H1 (cell line): ENCODE measurements at regions not wholly inside any gene's neighbourhood (a gene's known extent, or its start where the extent isn't known, plus 50 kb on each side); places are given as distances from the start of the nearest gene placed in this dataset.

Experiments used
- CTCF ChIA-PET: fragments of 300-600 bp; sonication (Branson Sonifier 250); formaldehyde crosslinking; loops from one replicate; lab custom pipeline; 2021; ENCODE audit not compliant: partially characterized antibody; lab: Charles Lee
- POLR2A ChIA-PET: fragments of 300-600 bp; sonication (Branson Sonifier 250); formaldehyde crosslinking; loops from one replicate; lab custom pipeline; 2021; ENCODE audit warnings: inconsistent platforms; ENCODE audit not compliant: partially characterized antibody; lab: Charles Lee
- DNase-seq, 2 experiments: peaks; one replicate each; pipeline versions ENCODE4 v3.0.0 to v3.0.0-alpha.2; 2010 to 2022; ENCODE audit warnings: low spot score in 2 of 2, low read depth in 1 of 2, mixed read lengths in 1 of 2
- FAIRE-seq: peaks from 2 replicates; lab custom pipeline; 2011; peaks lifted over from hg19 to GRCh38; lab: Jason Lieb, UNC
- H2AFZ ChIP-seq: 2 replicates; pipeline ENCODE4 v1.8.1; 2012; ENCODE audit warnings: low read length, inconsistent platforms
- H2AK5ac ChIP-seq: 2 replicates; pipeline ENCODE4 v1.6.1; 2013; ENCODE audit warnings: low read depth, low read length
- H2BK120ac ChIP-seq: replicated peaks from 2 replicates; pipeline ENCODE3; 2013; ENCODE audit warnings: low read depth, low read length, inconsistent platforms
- H2BK12ac ChIP-seq: 2 replicates; pipeline ENCODE4 v1.6.1; 2013; ENCODE audit warnings: low read depth, low read length
- H2BK15ac ChIP-seq: 2 replicates; pipeline ENCODE4 v1.6.1; 2013; ENCODE audit warnings: low read length
- H2BK20ac ChIP-seq: 2 replicates; pipeline ENCODE4 v1.6.1; 2013; ENCODE audit warnings: low read length
- H2BK5ac ChIP-seq: 2 replicates; pipeline ENCODE4 v1.6.1; 2013; ENCODE audit warnings: low read depth, low read length
- H3K14ac ChIP-seq: 2 replicates; pipeline ENCODE4 v1.6.1; 2013; ENCODE audit warnings: inconsistent platforms; ENCODE audit not compliant: insufficient read length
- H3K18ac ChIP-seq: 2 replicates; pipeline ENCODE4 v1.6.1; 2013; ENCODE audit warnings: low read length; ENCODE audit errors: extremely low read depth
- H3K23ac ChIP-seq: 2 replicates; pipeline ENCODE4 v1.6.1; 2013; ENCODE audit warnings: inconsistent platforms; ENCODE audit not compliant: insufficient read length
- H3K23me2 ChIP-seq: 2 replicates; pipeline ENCODE4 v1.6.1; 2013; ENCODE audit warnings: low read depth, low read length
- H3K27ac ChIP-seq: 2 replicates; pipeline ENCODE4 v1.6.1; 2011; ENCODE audit warnings: low read depth, low read length, inconsistent platforms
- H3K27me3 ChIP-seq, 4 experiments: replicated peaks in 1 of 4; 1 replicate in 1 of 4; 2 replicates in 3 of 4; pipeline versions ENCODE4 v1.6.1 to v1.8.1; 2011 to 2013; ENCODE audit warnings: low read length in 3 of 4, mild to moderate bottlenecking in 3 of 4, inconsistent platforms in 2 of 4, mixed read lengths in 2 of 4, moderate library complexity in 1 of 4; ENCODE audit not compliant: control insufficient read depth in 3 of 4, insufficient read depth in 3 of 4; ENCODE audit errors: extremely low read depth in 1 of 4
- H3K36me3 ChIP-seq, 4 experiments: 2 replicates each; pipeline versions ENCODE4 v1.6.1 to v1.8.1; 2011 to 2013; ENCODE audit warnings: mild to moderate bottlenecking in 4 of 4, low read length in 3 of 4, moderate library complexity in 2 of 4, control low read depth in 1 of 4, inconsistent platforms in 1 of 4; ENCODE audit not compliant: insufficient read depth in 4 of 4, control insufficient read depth in 2 of 4
- H3K4ac ChIP-seq: replicated peaks from 2 replicates; pipeline ENCODE3; 2013; ENCODE audit warnings: low read length, low read depth, mixed read lengths, inconsistent platforms; ENCODE audit not compliant: insufficient read length
- H3K4me1 ChIP-seq, 4 experiments: replicated peaks in 1 of 4; 1 replicate in 1 of 4; 2 replicates in 3 of 4; pipeline versions ENCODE4 v1.6.1 to v1.8.1; 2011 to 2013; ENCODE audit warnings: low read length in 3 of 4, inconsistent platforms in 2 of 4, mixed read lengths in 1 of 4; ENCODE audit not compliant: insufficient read depth in 4 of 4, control insufficient read depth in 3 of 4
- H3K4me2 ChIP-seq, 2 experiments: 2 replicates each; pipeline versions ENCODE4 v1.6.1 to v1.8.1; 2011 to 2013; ENCODE audit warnings: low read depth in 2 of 2, low read length in 2 of 2, control low read depth in 1 of 2, inconsistent platforms in 1 of 2, mild to moderate bottlenecking in 1 of 2; ENCODE audit not compliant: insufficient read depth in 1 of 2
- H3K4me3 ChIP-seq, 4 experiments: fragments of 200-600, 300-600 bp in 1 of 4; sonication (generic), shearing (Covaris generic), sonication (Bioruptor Twin) in 1 of 4; 2 replicates each; pipeline versions ENCODE4 v1.5.1 to v1.8.1; 2011 to 2016; ENCODE audit warnings: low read length in 4 of 4, low read depth in 3 of 4, control low read depth in 2 of 4, inconsistent platforms in 2 of 4, mild to moderate bottlenecking in 2 of 4, mixed read lengths in 1 of 4, moderate library complexity in 1 of 4; ENCODE audit not compliant: insufficient read depth in 2 of 4; ENCODE audit errors: extremely low read depth in 1 of 4
- H3K56ac ChIP-seq: replicated peaks from 2 replicates; pipeline ENCODE3; 2013; ENCODE audit warnings: low read depth, mild to moderate bottlenecking, mixed read lengths, low read length, inconsistent platforms; ENCODE audit not compliant: insufficient read length
- H3K79me1 ChIP-seq: 2 replicates; pipeline ENCODE4 v1.6.1; 2013; ENCODE audit warnings: low read depth, low read length, control low read depth
- H3K79me2 ChIP-seq, 2 experiments: 2 replicates each; pipeline versions ENCODE4 v1.6.1 to v1.8.1; 2012 to 2013; ENCODE audit warnings: low read length in 2 of 2, mild to moderate bottlenecking in 2 of 2, inconsistent platforms in 1 of 2; ENCODE audit not compliant: insufficient read depth in 2 of 2, control insufficient read depth in 1 of 2
- H3K9ac ChIP-seq, 4 experiments: replicated peaks in 1 of 4; 1 replicate in 1 of 4; 2 replicates in 3 of 4; pipeline versions ENCODE4 v1.6.1 to v1.8.1; 2011 to 2013; ENCODE audit warnings: low read depth in 3 of 4, low read length in 3 of 4, control low read depth in 2 of 4, mild to moderate bottlenecking in 2 of 4, moderate library complexity in 2 of 4, inconsistent platforms in 1 of 4; ENCODE audit errors: extremely low read depth in 1 of 4
- H3K9me3 ChIP-seq, 2 experiments: 2 replicates each; pipeline versions ENCODE4 v1.6.1 to v1.8.1; 2012 to 2013; ENCODE audit warnings: mild to moderate bottlenecking in 2 of 2, moderate library complexity in 2 of 2, control low read depth in 1 of 2, inconsistent platforms in 1 of 2, low read depth in 1 of 2, low read length in 1 of 2, mixed read lengths in 1 of 2; ENCODE audit not compliant: insufficient read depth in 2 of 2
- H4K20me1 ChIP-seq, 2 experiments: replicated peaks in 1 of 2; 2 replicates each; pipeline versions ENCODE3 to v1.8.1; 2011 to 2013; ENCODE audit warnings: inconsistent platforms in 2 of 2, low read length in 2 of 2, mild to moderate bottlenecking in 1 of 2; ENCODE audit not compliant: insufficient read depth in 2 of 2, control insufficient read depth in 1 of 2
- H4K5ac ChIP-seq: 2 replicates; pipeline ENCODE4 v1.6.1; 2013; ENCODE audit warnings: low read length, low read depth, mixed read lengths, inconsistent platforms; ENCODE audit not compliant: insufficient read length
- H4K8ac ChIP-seq: 2 replicates; pipeline ENCODE4 v1.8.0; 2013; ENCODE audit warnings: mild to moderate bottlenecking, moderate library complexity, low read length, inconsistent platforms; ENCODE audit not compliant: insufficient read depth; ENCODE audit errors: extremely low read depth
- H4K91ac ChIP-seq: replicated peaks from 2 replicates; pipeline ENCODE3; 2013; ENCODE audit warnings: low read length, mixed read lengths, inconsistent platforms; ENCODE audit not compliant: insufficient read length
- E2F6 ChIP-seq: IDR thresholded peaks from 2 replicates; pipeline ENCODE4 v1.6.1; 2012; ENCODE audit warnings: inconsistent platforms
- EGR1 ChIP-seq: IDR thresholded peaks from 2 replicates; pipeline ENCODE4 v1.6.1; 2011; ENCODE audit warnings: low read depth, low read length, borderline replicate concordance
- SIRT6 ChIP-seq: IDR thresholded peaks from one replicate; pipeline ENCODE4 v1.7.1; 2012; ENCODE audit warnings: low read length, inconsistent platforms
- TBP ChIP-seq: IDR thresholded peaks from 2 replicates; pipeline ENCODE4 v1.6.1; 2011; ENCODE audit warnings: low read depth, low read length, improper control_type of control experiment
- TF ChIP-seq, protein P1 (sequence below): IDR thresholded peaks from 2 replicates; pipeline ENCODE4 v1.6.1; 2011; ENCODE audit warnings: low read length, improper control_type of control experiment

GRCh38 chr10:53744746-53745145 is 972.2 kb upstream of the MBL2 start:
- Histone ChIP-seq H3K23me2 (no peaks in the 10 kb centered on the region), H2BK5ac (peak overlapping the region; percentile 77), H3K18ac (peak overlapping the region; percentile 1; the same call in 1 of the 2 replicates), H3K9ac (no peak overlapping the region), H3K27me3 (no peaks in the 10 kb centered on the region), H3K79me1 (no peaks in the 10 kb centered on the region), H4K20me1 (no peaks in the 10 kb centered on the region), H3K4me2 (no peak overlapping the region), H3K79me2 (no peaks in the 10 kb centered on the region), H2BK20ac (peak overlapping the region; percentile 83; the same call in 1 of the 2 replicates), H2AFZ (no peak overlapping the region), H3K23ac (no peak overlapping the region), H3K4ac (no peak overlapping the region), H2BK12ac (no peak overlapping the region; the same call in 1 of the 2 replicates), H3K14ac (no peak overlapping the region), H3K4me3 (no peak overlapping the region), H2BK15ac (no peak overlapping the region), H3K4me1 (peaks cover 0 to 3% (median 2%) of the 10 kb centered on the region in 4 experiments; a peak in 4 of 7 replicates), H2BK120ac (peak overlapping the region; percentile 63), H3K36me3 (peaks cover 0 to 2% (median 0%) of the 10 kb centered on the region in 4 experiments; a peak in 1 of 8 replicates), H4K5ac (no peak overlapping the region), H3K27ac (no peak overlapping the region), H4K91ac (peak overlapping the region; percentile 55), H3K56ac (no peak overlapping the region), H2AK5ac (no peak overlapping the region), H4K8ac (no peak overlapping the region), H3K9me3 (peaks cover 8 to 20% of the 10 kb centered on the region in 2 experiments)
- peak; percentile 32 for FAIRE-seq
- DNase-seq, result peak; percentile 10 to 44
- TF ChIP-seq E2F6 (no peak), TBP (peak; percentile 32; the same call in 1 of the 2 replicates), SIRT6 (no peak), EGR1 (no peak)
- TF ChIP-seq, protein P1, sequence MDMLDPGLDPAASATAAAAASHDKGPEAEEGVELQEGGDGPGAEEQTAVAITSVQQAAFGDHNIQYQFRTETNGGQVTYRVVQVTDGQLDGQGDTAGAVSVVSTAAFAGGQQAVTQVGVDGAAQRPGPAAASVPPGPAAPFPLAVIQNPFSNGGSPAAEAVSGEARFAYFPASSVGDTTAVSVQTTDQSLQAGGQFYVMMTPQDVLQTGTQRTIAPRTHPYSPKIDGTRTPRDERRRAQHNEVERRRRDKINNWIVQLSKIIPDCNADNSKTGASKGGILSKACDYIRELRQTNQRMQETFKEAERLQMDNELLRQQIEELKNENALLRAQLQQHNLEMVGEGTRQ, result no peak
- POLR2A ChIA-PET, result no interaction called here
- CTCF ChIA-PET, result interaction anchor here (0.9 kb wide), 1 partner anchor 16 kb away, joined by 4 read pairs; no protein-coding TSS in a partner anchor
